Trophoblast cell (in vitro differentiated cells and primary cell): ENCODE measurements at regions not wholly inside any gene's neighbourhood (a gene's known extent, or its start where the extent isn't known, plus 50 kb on each side); places are given as distances from the start of the nearest gene placed in this dataset.

Source experiments
- DNase-seq, 2 donors: peaks; one replicate each; pipeline ENCODE4 v3.0.0-alpha.2; 2016
- H2AFZ ChIP-seq: 2 replicates; pipeline ENCODE4 v1.6.1; 2013; ENCODE audit warnings: low read length, moderate library complexity, mild to moderate bottlenecking; ENCODE audit not compliant: insufficient read depth, poor library complexity
- H2AK5ac ChIP-seq: 2 replicates; pipeline ENCODE4 v1.6.1; 2013; ENCODE audit warnings: mild to moderate bottlenecking, low read length
- H2BK120ac ChIP-seq: 2 replicates; pipeline ENCODE4 v1.6.1; 2013; ENCODE audit warnings: low read length, mild to moderate bottlenecking, moderate library complexity; ENCODE audit not compliant: insufficient read depth, poor library complexity
- H2BK12ac ChIP-seq: 2 replicates; pipeline ENCODE4 v1.6.1; 2013; ENCODE audit warnings: mild to moderate bottlenecking, low read length, moderate library complexity
- H2BK5ac ChIP-seq: 2 replicates; pipeline ENCODE4 v1.6.1; 2013; ENCODE audit warnings: low read length, low read depth, moderate library complexity, mild to moderate bottlenecking; ENCODE audit not compliant: poor library complexity
- H3K14ac ChIP-seq: 2 replicates; pipeline ENCODE4 v1.6.1; 2013; ENCODE audit warnings: mild to moderate bottlenecking, low read length
- H3K18ac ChIP-seq: 2 replicates; pipeline ENCODE4 v1.6.1; 2013; ENCODE audit warnings: mild to moderate bottlenecking, low read length
- H3K23ac ChIP-seq: 2 replicates; pipeline ENCODE4 v1.6.1; 2013; ENCODE audit warnings: low read length
- H3K27ac ChIP-seq: 2 replicates; pipeline ENCODE4 v1.5.1; 2013; ENCODE audit warnings: low read depth, mild to moderate bottlenecking, inconsistent platforms, low read length, moderate library complexity
- H3K27me3 ChIP-seq: 2 replicates; pipeline ENCODE4 v1.6.1; 2013; ENCODE audit warnings: inconsistent platforms, mild to moderate bottlenecking, low read length, moderate library complexity; ENCODE audit not compliant: insufficient read depth
- H3K36me3 ChIP-seq, 2 experiments: 1 replicate in 1 of 2; 2 replicates in 1 of 2; pipeline ENCODE4 v1.6.1; 2013; ENCODE audit warnings: low read length in 2 of 2, mild to moderate bottlenecking in 2 of 2, moderate library complexity in 1 of 2; ENCODE audit not compliant: insufficient read depth in 2 of 2, control insufficient read depth in 1 of 2
- H3K4ac ChIP-seq: 2 replicates; pipeline ENCODE4 v1.6.1; 2013; ENCODE audit warnings: low read depth, mild to moderate bottlenecking, low read length, moderate library complexity
- H3K4me1 ChIP-seq, 2 experiments: 1 replicate in 1 of 2; 2 replicates in 1 of 2; pipeline ENCODE4 v1.6.1; 2013; ENCODE audit warnings: low read length in 2 of 2, mild to moderate bottlenecking in 2 of 2, moderate library complexity in 1 of 2; ENCODE audit not compliant: insufficient read depth in 2 of 2, control insufficient read depth in 1 of 2
- H3K4me2 ChIP-seq: 2 replicates; pipeline ENCODE4 v1.6.1; 2013; ENCODE audit warnings: inconsistent platforms, mild to moderate bottlenecking, low read length, moderate library complexity
- H3K4me3 ChIP-seq: 2 replicates; pipeline ENCODE4 v1.5.1; 2013; ENCODE audit warnings: mild to moderate bottlenecking, low read depth, low read length, inconsistent platforms
- H3K79me1 ChIP-seq: one replicate; pipeline ENCODE4 v1.6.1; 2013; ENCODE audit warnings: low read length
- H3K79me2 ChIP-seq: 2 replicates; pipeline ENCODE4 v1.6.1; 2013; ENCODE audit warnings: low read length, mild to moderate bottlenecking; ENCODE audit not compliant: control insufficient read depth, insufficient read depth, poor library complexity
- H3K9ac ChIP-seq: 2 replicates; pipeline ENCODE4 v1.6.1; 2013; ENCODE audit warnings: mild to moderate bottlenecking, low read length
- H3K9me3 ChIP-seq: 2 replicates; pipeline ENCODE4 v1.6.1; 2013; ENCODE audit warnings: low read depth, mild to moderate bottlenecking, control low read depth, inconsistent platforms, low read length; ENCODE audit not compliant: insufficient read depth
- H4K12ac ChIP-seq: 2 replicates; pipeline ENCODE4 v1.6.1; 2013; ENCODE audit warnings: low read depth, mild to moderate bottlenecking, low read length, moderate library complexity
- H4K8ac ChIP-seq: 2 replicates; pipeline ENCODE4 v1.6.1; 2013; ENCODE audit warnings: low read depth, mild to moderate bottlenecking, low read length, moderate library complexity
- H4K91ac ChIP-seq: one replicate; pipeline ENCODE4 v1.6.1; 2013; ENCODE audit warnings: low read depth, mild to moderate bottlenecking, low read length, moderate library complexity
- WGBS: extraction: QIAGEN DNeasy Blood & Tissue Kit; methylation state at CpG from one replicate; pipeline ENCODE4 v1.1.7; 2013; ENCODE audit warnings: missing lambda C conversion rate; ENCODE audit not compliant: insufficient read length, insufficient coverage; ENCODE audit errors: extremely low coverage; 5-methylcytosine and 5-hydroxymethylcytosine counted together

- H3K14ac ChIP-seq: no peak overlapping the region
- H3K27me3 ChIP-seq: no peaks in the 10 kb centered on the region
- H3K9me3 ChIP-seq: peaks cover 1% of the 10 kb centered on the region
- H3K4ac ChIP-seq: no peak overlapping the region
- no peak overlapping the region for H2BK12ac ChIP-seq
- no peaks in the 10 kb centered on the region for H3K79me1 ChIP-seq
- no peak overlapping the region for H4K8ac ChIP-seq
- H3K4me1 ChIP-seq: no peaks in the 10 kb centered on the region
- H3K9ac ChIP-seq: no peak overlapping the region
- no peak overlapping the region for H4K91ac ChIP-seq
- H4K12ac ChIP-seq: no peak overlapping the region
- no peak for DNase-seq
- no peak overlapping the region for H3K4me2 ChIP-seq
- H3K23ac ChIP-seq: no peak overlapping the region
- WGBS: no CpG with 5 or more reads among the region's 10 CpGs
- no peaks in the 10 kb centered on the region for H3K79me2 ChIP-seq
- H3K18ac ChIP-seq: no peak overlapping the region
- no peak overlapping the region for H2AFZ ChIP-seq
- no peak overlapping the region for H3K4me3 ChIP-seq
- H3K27ac ChIP-seq: no peak overlapping the region
- H2BK5ac ChIP-seq: no peak overlapping the region
- no peak overlapping the region for H2AK5ac ChIP-seq
- H3K36me3 ChIP-seq: no peaks in the 10 kb centered on the region
- H2BK120ac ChIP-seq: no peak overlapping the region
These were observed 101.4 kb upstream of the RTL1 start for GRCh38 chr14:101004954-101005353.

DNA sequence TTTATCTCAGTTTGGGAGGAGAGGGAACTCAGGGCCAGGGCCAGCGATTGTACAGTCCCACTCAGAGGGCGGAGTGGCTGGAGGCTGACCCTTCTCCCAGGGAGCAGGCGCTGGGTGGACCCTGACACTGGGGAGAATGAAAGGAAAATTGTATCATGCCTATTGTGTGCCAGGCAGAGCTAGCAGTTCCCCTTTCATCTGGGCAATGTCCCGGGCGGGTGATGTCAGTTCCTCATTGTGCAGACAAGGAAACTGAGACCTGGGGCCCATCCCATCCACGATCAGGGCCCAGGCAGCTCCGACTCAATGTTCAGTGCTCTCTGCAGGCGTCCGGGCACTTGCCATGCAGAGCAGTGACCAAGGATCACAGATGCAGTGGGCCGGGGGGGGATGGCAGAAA is 101.9 kb upstream of the RTL1 start:
- Histone ChIP-seq H3K23ac (no peak overlapping the region), H3K4me3 (no peak overlapping the region), H3K79me2 (no peaks in the 10 kb centered on the region), H3K4me1 (no peaks in the 10 kb centered on the region), H3K27ac (no peak overlapping the region), H3K14ac (no peak overlapping the region), H2AFZ (no peak overlapping the region), H4K8ac (no peak overlapping the region), H4K91ac (no peak overlapping the region), H3K4me2 (no peak overlapping the region), H3K9ac (peak overlapping the region; percentile 57), H3K18ac (no peak overlapping the region), H2BK12ac (no peak overlapping the region), H2AK5ac (no peak overlapping the region), H2BK5ac (no peak overlapping the region), H4K12ac (no peak overlapping the region), H3K4ac (no peak overlapping the region), H3K36me3 (no peaks in the 10 kb centered on the region), H2BK120ac (no peak overlapping the region), H3K79me1 (no peaks in the 10 kb centered on the region), H3K9me3 (peaks cover 1% of the 10 kb centered on the region), H3K27me3 (no peaks in the 10 kb centered on the region)
- WGBS: no CpG with 5 or more reads among the region's 10 CpGs
- DNase-seq: no peak

- Histone ChIP-seq H3K27me3 (no peaks in the 10 kb centered on the region), H3K9me3 (peaks cover 1% of the 10 kb centered on the region), H2AK5ac (no peak overlapping the region), H3K36me3 (no peaks in the 10 kb centered on the region), H3K14ac (no peak overlapping the region), H4K12ac (no peak overlapping the region), H3K79me2 (no peaks in the 10 kb centered on the region), H3K4me1 (no peaks in the 10 kb centered on the region), H4K91ac (no peak overlapping the region), H3K23ac (no peak overlapping the region), H2AFZ (no peak overlapping the region), H3K27ac (no peak overlapping the region), H4K8ac (no peak overlapping the region), H2BK5ac (no peak overlapping the region), H3K4me3 (no peak overlapping the region), H3K9ac (no peak overlapping the region), H2BK120ac (no peak overlapping the region), H2BK12ac (no peak overlapping the region), H3K18ac (no peak overlapping the region), H3K4me2 (no peak overlapping the region), H3K4ac (no peak overlapping the region), H3K79me1 (no peaks in the 10 kb centered on the region)
- no CpG with 5 or more reads among the region's 9 CpGs for WGBS
- no peak for DNase-seq
These were observed 102.5 kb upstream of the RTL1 start for GRCh38 chr14:101006008-101006407.

- Histone ChIP-seq H3K4me2 (no peak overlapping the region), H4K91ac (no peak overlapping the region), H3K27ac (no peak overlapping the region), H4K12ac (no peak overlapping the region), H2AFZ (no peak overlapping the region), H3K27me3 (no peaks in the 10 kb centered on the region), H3K4me3 (no peak overlapping the region), H3K79me1 (no peaks in the 10 kb centered on the region), H3K9ac (no peak overlapping the region), H2BK5ac (no peak overlapping the region), H2AK5ac (no peak overlapping the region), H3K4ac (no peak overlapping the region), H3K18ac (no peak overlapping the region), H3K23ac (no peak overlapping the region), H3K36me3 (no peaks in the 10 kb centered on the region), H4K8ac (no peak overlapping the region), H3K9me3 (peaks cover 1% of the 10 kb centered on the region), H3K4me1 (no peaks in the 10 kb centered on the region), H3K14ac (no peak overlapping the region), H3K79me2 (no peaks in the 10 kb centered on the region), H2BK120ac (no peak overlapping the region), H2BK12ac (no peak overlapping the region)
- no peak for DNase-seq
- no CpG with 5 or more reads among the region's 13 CpGs for WGBS
These were observed 103.6 kb upstream of the RTL1 start for GRCh38 chr14:101007004-101007614.
